ENCODE measurements at regions not wholly inside any gene's neighbourhood (a gene's known extent, or its start where the extent isn't known, plus 50 kb on each side); places are given as distances from the start of the nearest gene placed in this dataset.

DNA sequence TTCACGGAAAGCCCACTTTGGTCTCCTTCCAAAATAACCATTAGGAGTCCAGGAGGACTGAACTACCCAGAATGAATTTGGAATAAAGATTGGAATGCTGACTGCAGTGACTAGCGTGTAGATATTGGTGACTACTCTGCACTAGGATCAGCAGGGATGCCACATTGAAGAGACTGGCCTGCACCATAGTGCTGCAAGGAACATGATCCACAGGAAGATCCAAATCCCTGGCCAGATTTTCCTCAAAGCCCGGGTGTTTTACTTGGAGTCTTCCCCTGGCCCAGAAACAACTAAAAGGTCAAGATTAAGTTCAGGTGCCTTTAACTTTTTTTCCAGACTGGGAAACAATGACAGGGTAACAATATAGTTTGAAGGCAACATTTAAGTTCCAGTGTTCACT lies 870.4 kb downstream of the CDH8 start:
- no peaks in the 10 kb centered on the region for H3K4me1 ChIP-seq
- no peaks in the 10 kb centered on the region for H3K27me3 ChIP-seq
- intact Hi-C loops (cut with DNase I; ENCODE audit: low total_unique reads) = no loop called here
- no peaks in the 10 kb centered on the region for H3K36me3 ChIP-seq
- H3K4me3 ChIP-seq = no peak overlapping the region
- peaks cover 0 to 4% of the 10 kb centered on the region in 2 donors for H3K9me3 ChIP-seq
- TF ChIP-seq, protein P1, sequence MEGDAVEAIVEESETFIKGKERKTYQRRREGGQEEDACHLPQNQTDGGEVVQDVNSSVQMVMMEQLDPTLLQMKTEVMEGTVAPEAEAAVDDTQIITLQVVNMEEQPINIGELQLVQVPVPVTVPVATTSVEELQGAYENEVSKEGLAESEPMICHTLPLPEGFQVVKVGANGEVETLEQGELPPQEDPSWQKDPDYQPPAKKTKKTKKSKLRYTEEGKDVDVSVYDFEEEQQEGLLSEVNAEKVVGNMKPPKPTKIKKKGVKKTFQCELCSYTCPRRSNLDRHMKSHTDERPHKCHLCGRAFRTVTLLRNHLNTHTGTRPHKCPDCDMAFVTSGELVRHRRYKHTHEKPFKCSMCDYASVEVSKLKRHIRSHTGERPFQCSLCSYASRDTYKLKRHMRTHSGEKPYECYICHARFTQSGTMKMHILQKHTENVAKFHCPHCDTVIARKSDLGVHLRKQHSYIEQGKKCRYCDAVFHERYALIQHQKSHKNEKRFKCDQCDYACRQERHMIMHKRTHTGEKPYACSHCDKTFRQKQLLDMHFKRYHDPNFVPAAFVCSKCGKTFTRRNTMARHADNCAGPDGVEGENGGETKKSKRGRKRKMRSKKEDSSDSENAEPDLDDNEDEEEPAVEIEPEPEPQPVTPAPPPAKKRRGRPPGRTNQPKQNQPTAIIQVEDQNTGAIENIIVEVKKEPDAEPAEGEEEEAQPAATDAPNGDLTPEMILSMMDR (IDR thresholded peaks at IDR 0.05) = no peak
- no peak for TF ChIP-seq POLR2A (IDR thresholded peaks at IDR 0.05)
- no peak for TF ChIP-seq EP300 (IDR thresholded peaks at IDR 0.05; ENCODE audit: low read depth)
- no peak for TF ChIP-seq POLR2AphosphoS5 (IDR thresholded peaks at IDR 0.05)
- 77 to 85% methylated on average over 2 to 3 of the region's 3 CpGs for WGBS, 2 donors (ENCODE audit: low coverage in 1 of 2)
- in situ Hi-C loops (cut with MboI; ENCODE audit: low pct_ligation_motif_present in 1 of 4, low pct_unique_long_range_greater_than_20kb in 1 of 4, low sequenced_read_pairs in 3 of 4) = no loop called here
- no peak for DNase-seq
- H3K27ac ChIP-seq = no peak overlapping the region

DNA sequence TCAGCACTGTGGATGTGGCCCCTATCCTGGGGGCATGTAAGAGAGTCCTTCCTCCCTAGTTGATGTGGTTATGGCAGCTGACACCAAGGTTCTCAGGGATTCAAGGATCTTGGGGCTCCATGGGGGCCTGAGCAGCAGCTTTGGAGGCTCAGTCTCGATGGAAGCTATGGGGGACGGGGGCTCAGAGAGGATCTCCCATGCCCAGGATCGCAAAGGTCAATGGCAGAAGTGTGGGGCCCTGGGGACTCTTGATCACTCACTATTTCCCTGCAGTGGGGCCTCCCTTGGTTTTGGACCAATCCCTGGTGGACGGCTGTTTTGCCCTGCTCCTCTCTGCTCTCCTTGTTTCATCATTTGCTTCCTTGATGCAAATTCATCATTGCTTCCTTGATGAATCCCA lies 885.9 kb downstream of the CDH8 start:
- H3K27ac ChIP-seq = no peak overlapping the region
- 70 to 77% methylated on average over 1 to 4 of the region's 4 CpGs for WGBS, 2 donors (ENCODE audit: low coverage in 1 of 2)
- H3K27me3 ChIP-seq = no peaks in the 10 kb centered on the region
- TF ChIP-seq POLR2A (IDR thresholded peaks at IDR 0.05) = no peak
- intact Hi-C loops (cut with DNase I; ENCODE audit: low total_unique reads) = no loop called here
- no peaks in the 10 kb centered on the region for H3K4me1 ChIP-seq
- in situ Hi-C loops (cut with MboI; ENCODE audit: low pct_ligation_motif_present in 1 of 4, low pct_unique_long_range_greater_than_20kb in 1 of 4, low sequenced_read_pairs in 3 of 4) = no loop called here
- no peak overlapping the region for H3K4me3 ChIP-seq
- no peak for DNase-seq
- no peaks in the 10 kb centered on the region for H3K9me3 ChIP-seq
- no peaks in the 10 kb centered on the region for H3K36me3 ChIP-seq

DNA sequence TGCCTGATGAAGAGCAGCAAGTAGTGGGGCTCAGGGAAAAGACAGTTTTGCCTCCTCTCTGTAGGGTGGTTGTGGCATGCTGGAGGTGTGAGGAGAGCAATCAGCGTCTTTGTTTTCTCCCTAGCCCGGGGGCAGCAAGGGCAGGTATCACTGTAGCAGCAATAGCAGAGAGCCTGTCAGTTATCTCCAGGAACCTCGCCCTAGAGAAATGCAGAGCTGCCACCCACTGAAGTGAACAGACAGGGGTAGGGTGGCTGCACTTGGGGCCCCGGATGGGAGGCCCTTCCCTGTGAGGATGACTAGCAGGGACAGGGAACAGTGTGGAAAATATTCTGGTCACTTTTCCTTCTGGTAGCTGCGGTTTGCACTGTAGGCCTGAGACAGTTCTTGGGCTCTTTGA lies 886.5 kb downstream of the CDH8 start:
- no peak for DNase-seq
- H3K4me1 ChIP-seq = no peaks in the 10 kb centered on the region
- H3K27me3 ChIP-seq = no peaks in the 10 kb centered on the region
- intact Hi-C loops (cut with DNase I; ENCODE audit: low total_unique reads) (no loop called here), in situ Hi-C loops (cut with MboI; ENCODE audit: low pct_ligation_motif_present in 1 of 4, low pct_unique_long_range_greater_than_20kb in 1 of 4, low sequenced_read_pairs in 3 of 4) (no loop called here)
- 60 to 63% methylated on average over 1 to 5 of the region's 5 CpGs for WGBS, 2 donors (ENCODE audit: low coverage in 1 of 2)
- H3K27ac ChIP-seq = no peak overlapping the region
- TF ChIP-seq POLR2AphosphoS5 (IDR thresholded peaks at IDR 0.05) (no peak), POLR2A (IDR thresholded peaks at IDR 0.05) (no peak), EP300 (IDR thresholded peaks at IDR 0.05; ENCODE audit: low read depth) (no peak)
- TF ChIP-seq, protein P1 (IDR thresholded peaks at IDR 0.05) = no peak
- H3K4me3 ChIP-seq = no peak overlapping the region
- no peaks in the 10 kb centered on the region for H3K36me3 ChIP-seq
- no peaks in the 10 kb centered on the region for H3K9me3 ChIP-seq

DNA sequence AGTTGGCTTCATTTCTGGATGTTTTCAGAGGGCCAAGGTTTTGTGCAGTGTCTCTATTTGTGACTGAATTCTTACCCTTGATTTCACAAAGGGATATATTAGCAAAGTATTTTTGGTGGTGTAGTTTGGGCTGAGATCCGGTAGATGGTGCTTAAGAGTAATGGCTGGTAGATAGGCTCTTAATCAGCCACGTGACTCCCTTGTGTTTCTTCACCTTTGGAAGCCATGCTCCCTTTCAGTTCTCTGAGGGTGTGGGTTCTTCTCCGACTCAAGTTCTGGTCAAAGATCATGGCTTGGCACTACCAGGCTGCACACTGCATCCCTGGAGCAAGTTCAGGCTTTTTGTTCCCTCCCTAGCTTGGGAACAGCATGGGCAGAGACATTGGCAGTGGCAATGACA lies 887.3 kb downstream of the CDH8 start:
- H3K9me3 ChIP-seq = no peaks in the 10 kb centered on the region
- WGBS, 2 donors (ENCODE audit: low coverage in 1 of 2) = 62% methylated on average over 3 of the region's 3 CpGs; no CpG with 5 or more reads in 1 of the 2 donors
- no peak overlapping the region for H3K4me3 ChIP-seq
- no peak overlapping the region for H3K27ac ChIP-seq
- in situ Hi-C loops (cut with MboI; ENCODE audit: low pct_ligation_motif_present in 1 of 4, low pct_unique_long_range_greater_than_20kb in 1 of 4, low sequenced_read_pairs in 3 of 4) = no loop called here
- no peaks in the 10 kb centered on the region for H3K4me1 ChIP-seq
- TF ChIP-seq EP300 (IDR thresholded peaks at IDR 0.05; ENCODE audit: low read depth) (no peak), POLR2A (IDR thresholded peaks at IDR 0.05) (no peak), POLR2AphosphoS5 (IDR thresholded peaks at IDR 0.05) (no peak)
- TF ChIP-seq, protein P1 (IDR thresholded peaks at IDR 0.05) = no peak
- DNase-seq = no peak
- intact Hi-C loops (cut with DNase I; ENCODE audit: low total_unique reads) = no loop called here
- no peaks in the 10 kb centered on the region for H3K27me3 ChIP-seq
- no peaks in the 10 kb centered on the region for H3K36me3 ChIP-seq

DNA sequence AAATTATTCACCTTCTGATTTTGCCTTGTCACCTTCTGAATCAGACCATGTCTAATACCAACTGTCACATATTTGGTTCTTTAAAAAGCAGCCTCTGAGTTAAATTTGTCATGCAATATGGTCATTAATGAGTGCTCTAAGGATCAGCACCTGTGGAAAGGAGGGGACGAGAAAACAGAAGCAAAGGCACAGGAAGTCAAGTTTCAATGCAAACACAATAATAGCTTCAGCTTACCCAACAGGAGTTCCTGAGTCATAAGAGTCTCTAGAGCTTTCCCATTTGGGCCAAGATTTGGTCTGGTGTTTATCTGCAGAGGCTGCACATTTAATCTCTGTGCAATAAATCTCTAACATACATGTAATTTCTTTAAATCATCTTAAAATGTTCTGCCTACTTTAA lies 889.8 kb downstream of the CDH8 start:
- no peak for TF ChIP-seq EP300 (IDR thresholded peaks at IDR 0.05; ENCODE audit: low read depth)
- TF ChIP-seq, protein P1 (IDR thresholded peaks at IDR 0.05) = no peak
- no peak for TF ChIP-seq POLR2A (IDR thresholded peaks at IDR 0.05)
- TF ChIP-seq POLR2AphosphoS5 (IDR thresholded peaks at IDR 0.05) = no peak
- Histone ChIP-seq H3K4me1 (no peaks in the 10 kb centered on the region), H3K4me3 (no peak overlapping the region), H3K27ac (no peak overlapping the region), H3K27me3 (no peaks in the 10 kb centered on the region), H3K36me3 (no peaks in the 10 kb centered on the region), H3K9me3 (no peaks in the 10 kb centered on the region)
- no peak for DNase-seq
- intact Hi-C loops (cut with DNase I; ENCODE audit: low total_unique reads) (no loop called here), in situ Hi-C loops (cut with MboI; ENCODE audit: low pct_ligation_motif_present in 1 of 4, low pct_unique_long_range_greater_than_20kb in 1 of 4, low sequenced_read_pairs in 3 of 4) (no loop called here)
- 49% methylated on average over 1 of the region's 1 CpG; no CpG with 5 or more reads in 1 of the 2 donors for WGBS, 2 donors (ENCODE audit: low coverage in 1 of 2)
